IMR-90 (cell line): ENCODE measurements at regions not wholly inside any gene's neighbourhood (a gene's known extent, or its start where the extent isn't known, plus 50 kb on each side); places are given as distances from the start of the nearest gene placed in this dataset.

Source experiments
- ATAC-seq: fragments of 200-7000 bp; cut with Tn5 transposase; 2 replicates; pipeline ENCODE4 v1.9.1; 2020; ENCODE audit warnings: low read depth, mild to moderate bottlenecking, moderate library complexity
- BruUV-seq: library from RNA; stranded (reverse); fragments of 400-500 nt; replicated peaks from 2 replicates; lab custom pipeline; 2021; lab: Mats Ljungman, UMichigan
- CTCF ChIA-PET: fragments of 300-600 bp; formaldehyde crosslinking; extraction: SDS; loops from one replicate; lab custom pipeline; 2021; ENCODE audit warnings: antibody characterized with exemption; lab: Yijun Ruan, JAX
- POLR2A ChIA-PET: fragments of 300-600 bp; sonication (Branson Sonifier 250); formaldehyde crosslinking; loops from one replicate; lab custom pipeline; 2022; ENCODE audit warnings: antibody characterized with exemption; ENCODE audit not compliant: unreplicated experiment; lab: Charles Lee
- DNase-seq: peaks from one replicate; pipeline ENCODE4 v3.0.0; 2013
- H2AFZ ChIP-seq: replicated peaks from 2 replicates; pipeline ENCODE3; 2013; ENCODE audit warnings: low read length, mild to moderate bottlenecking; ENCODE audit not compliant: poor library complexity
- H2AK5ac ChIP-seq: 2 replicates; pipeline ENCODE4 v1.6.1; 2013; ENCODE audit warnings: low read depth, low read length, inconsistent platforms
- H2AK9ac ChIP-seq: replicated peaks from 2 replicates; pipeline ENCODE3; 2013; ENCODE audit warnings: mild to moderate bottlenecking, low read depth, low read length, moderate library complexity; ENCODE audit not compliant: poor library complexity
- H2BK120ac ChIP-seq: 2 replicates; pipeline ENCODE4 v1.6.1; 2013; ENCODE audit warnings: low read depth, low read length, inconsistent platforms
- H2BK15ac ChIP-seq: 3 replicates; pipeline ENCODE4 v1.6.1; 2013; ENCODE audit warnings: low read depth, low read length, inconsistent platforms
- H2BK20ac ChIP-seq: 2 replicates; pipeline ENCODE4 v1.6.1; 2013; ENCODE audit warnings: low read depth, mild to moderate bottlenecking, inconsistent platforms, low read length, moderate library complexity
- H2BK5ac ChIP-seq: 2 replicates; pipeline ENCODE4 v1.6.1; 2013; ENCODE audit warnings: mild to moderate bottlenecking, low read depth, low read length, inconsistent platforms; ENCODE audit not compliant: poor library complexity, severe bottlenecking
- H3K14ac ChIP-seq: replicated peaks from 2 replicates; pipeline ENCODE4 v1.6.1; 2013; ENCODE audit warnings: low read depth, low read length, inconsistent platforms
- H3K18ac ChIP-seq: 2 replicates; pipeline ENCODE4 v1.6.1; 2013; ENCODE audit warnings: low read depth, low read length, control low read depth
- H3K23ac ChIP-seq: 2 replicates; pipeline ENCODE4 v1.6.1; 2013; ENCODE audit warnings: low read depth, low read length, inconsistent platforms
- H3K27ac ChIP-seq: 2 replicates; pipeline ENCODE4 v1.5.1; 2013; ENCODE audit warnings: mild to moderate bottlenecking, control low read depth, low read length; ENCODE audit not compliant: insufficient read depth
- H3K27me3 ChIP-seq: 2 replicates; pipeline ENCODE4 v1.6.1; 2013; ENCODE audit warnings: low read length; ENCODE audit not compliant: control insufficient read depth, insufficient read depth
- H3K36me3 ChIP-seq: 2 replicates; pipeline ENCODE4 v1.6.1; 2013; ENCODE audit warnings: low read length, mixed read lengths; ENCODE audit not compliant: control insufficient read depth, insufficient read depth
- H3K4ac ChIP-seq: 2 replicates; pipeline ENCODE4 v1.6.1; 2013; ENCODE audit warnings: low read depth, low read length, inconsistent platforms
- H3K4me1 ChIP-seq: 2 replicates; pipeline ENCODE4 v1.6.1; 2013; ENCODE audit warnings: low read length, mixed read lengths; ENCODE audit not compliant: control insufficient read depth, insufficient read depth
- H3K4me2 ChIP-seq: 2 replicates; pipeline ENCODE4 v1.6.1; 2013; ENCODE audit warnings: low read depth, mild to moderate bottlenecking, control low read depth, low read length, moderate library complexity
- H3K4me3 ChIP-seq: 2 replicates; pipeline ENCODE4 v1.5.1; 2013; ENCODE audit warnings: low read depth, mild to moderate bottlenecking, control low read depth, low read length, moderate library complexity; ENCODE audit not compliant: insufficient read depth
- H3K56ac ChIP-seq: 2 replicates; pipeline ENCODE4 v1.6.1; 2013; ENCODE audit warnings: low read length, inconsistent platforms; ENCODE audit not compliant: insufficient read depth; ENCODE audit errors: extremely low read depth
- H3K79me1 ChIP-seq, 2 experiments: 2 replicates each; pipeline ENCODE4 v1.6.1; 2013; ENCODE audit warnings: low read length in 2 of 2, inconsistent platforms in 1 of 2, low read depth in 1 of 2
- H3K9ac ChIP-seq: 2 replicates; pipeline ENCODE4 v1.6.1; 2013; ENCODE audit warnings: low read depth, low read length, control low read depth
- H3K9me1 ChIP-seq: 2 replicates; pipeline ENCODE4 v1.6.1; 2013; ENCODE audit warnings: low read length, inconsistent platforms; ENCODE audit not compliant: insufficient read depth
- H3K9me3 ChIP-seq: 2 replicates; pipeline ENCODE4 v1.6.1; 2013; ENCODE audit warnings: low read length; ENCODE audit not compliant: control insufficient read depth, insufficient read depth
- H4K20me1 ChIP-seq: 2 replicates; pipeline ENCODE4 v1.6.1; 2013; ENCODE audit warnings: low read length, inconsistent platforms; ENCODE audit not compliant: insufficient read depth
- H4K5ac ChIP-seq: 2 replicates; pipeline ENCODE4 v1.6.1; 2013; ENCODE audit warnings: mild to moderate bottlenecking, low read depth, low read length, control low read depth
- H4K8ac ChIP-seq, 2 experiments: 2 replicates each; pipeline ENCODE4 v1.6.1; 2013; ENCODE audit warnings: low read depth in 2 of 2, low read length in 2 of 2, control low read depth in 1 of 2, inconsistent platforms in 1 of 2
- H4K91ac ChIP-seq: 2 replicates; pipeline ENCODE4 v1.6.1; 2013; ENCODE audit warnings: low read depth, low read length, inconsistent platforms; ENCODE audit not compliant: insufficient read depth
- BHLHE40 ChIP-seq: fragments of 150-350 bp; IDR thresholded peaks from 2 replicates; pipeline ENCODE4 v1.6.1; 2016; ENCODE audit warnings: mild to moderate bottlenecking, low read depth, low read length
- CEBPB ChIP-seq: IDR thresholded peaks from 2 replicates; pipeline ENCODE4 v1.6.1; 2012; ENCODE audit warnings: low read depth, low read length, improper control_type of control experiment
- CHD1 ChIP-seq: IDR thresholded peaks from 2 replicates; pipeline ENCODE4 v1.6.1; 2012; ENCODE audit warnings: low read depth, low read length, improper control_type of control experiment
- FOS ChIP-seq: fragments of 150-350 bp; IDR thresholded peaks from 2 replicates; pipeline ENCODE4 v1.6.1; 2016; ENCODE audit warnings: low read depth, low read length
- MAFK ChIP-seq: IDR thresholded peaks from 2 replicates; pipeline ENCODE4 v1.6.1; 2012; ENCODE audit warnings: low read depth, low read length, improper control_type of control experiment
- MAZ ChIP-seq: IDR thresholded peaks from 2 replicates; pipeline ENCODE4 v1.6.1; 2012; ENCODE audit warnings: low read depth, mild to moderate bottlenecking, low read length, improper control_type of control experiment, moderate library complexity, borderline replicate concordance
- MXI1 ChIP-seq: IDR thresholded peaks from 2 replicates; pipeline ENCODE4 v1.6.1; 2012; ENCODE audit warnings: low read depth, mild to moderate bottlenecking, low read length, moderate library complexity, borderline replicate concordance
- NFE2L2 ChIP-seq: fragments of 150-350 bp; IDR thresholded peaks from 2 replicates; pipeline ENCODE4 v1.6.1; 2016; ENCODE audit warnings: low read depth, mild to moderate bottlenecking, low read length
- POLR2A ChIP-seq: IDR thresholded peaks from 2 replicates; pipeline ENCODE4 v1.6.1; 2012; ENCODE audit warnings: mild to moderate bottlenecking, low read depth, low read length
- RAD21 ChIP-seq: IDR thresholded peaks from 2 replicates; pipeline ENCODE4 v1.6.1; 2012; ENCODE audit warnings: low read length, improper control_type of control experiment
- RCOR1 ChIP-seq: IDR thresholded peaks from 2 replicates; pipeline ENCODE4 v1.6.1; 2012; ENCODE audit warnings: mild to moderate bottlenecking, low read length, improper control_type of control experiment; ENCODE audit not compliant: insufficient replicate concordance
- RFX5 ChIP-seq: IDR thresholded peaks from 2 replicates; pipeline ENCODE4 v1.8.0; 2012; ENCODE audit warnings: low read depth, mild to moderate bottlenecking, low read length, moderate library complexity
- SMC3 ChIP-seq: fragments of 150-350 bp; IDR thresholded peaks from 2 replicates; pipeline ENCODE4 v1.6.1; 2016; ENCODE audit warnings: low read depth, mild to moderate bottlenecking, antibody characterized with exemption, low read length, moderate library complexity
- WGBS, 2 experiments: methylation state at CpG; one replicate each; pipeline versions ENCODE4 v1.1.5 to v1.1.7; 2013; ENCODE audit warnings: missing lambda C conversion rate in 2 of 2; ENCODE audit not compliant: insufficient read length in 1 of 2; ENCODE audit errors: extremely low coverage in 2 of 2; 5-methylcytosine and 5-hydroxymethylcytosine counted together
- dilution Hi-C: fragments of 300-500 bp; cut with HindIII; formaldehyde crosslinking; loops from one replicate; pipeline ENCODE4 v1.14.3; 2018; ENCODE audit warnings: low sequenced_read_pairs; ENCODE audit not compliant: unreplicated experiment
- in situ Hi-C: fragments of 300-500 bp; cut with MboI; formaldehyde crosslinking; loops from 3 replicates; pipeline ENCODE4 v1.14.3; 2019; ENCODE audit warnings: low sequenced_read_pairs, inconsistent platforms, mixed read lengths
- intact Hi-C: fragments of 100-400 bp; cut with micrococcal nuclease; formaldehyde crosslinking; loops from 2 replicates; pipeline ENCODE4 v1.10.0; 2022
- TF ChIP-seq, protein P1 (sequence below): fragments of 150-350 bp; IDR thresholded peaks from 2 replicates; pipeline ENCODE4 v1.6.1; 2017; ENCODE audit warnings: mild to moderate bottlenecking, antibody characterized with exemption, low read length, low read depth
- TF ChIP-seq, protein P2 (sequence below): conservative IDR thresholded peaks from 2 replicates; pipeline ENCODE4 v1.5.1; 2012; ENCODE audit warnings: mild to moderate bottlenecking, low read depth, low read length, improper control_type of control experiment
- TF ChIP-seq, protein P3 (sequence below): fragments of 150-350 bp; IDR thresholded peaks from 2 replicates; pipeline ENCODE4 v1.6.1; 2016; ENCODE audit warnings: low read depth, mild to moderate bottlenecking, low read length, moderate library complexity, borderline replicate concordance

DNA sequence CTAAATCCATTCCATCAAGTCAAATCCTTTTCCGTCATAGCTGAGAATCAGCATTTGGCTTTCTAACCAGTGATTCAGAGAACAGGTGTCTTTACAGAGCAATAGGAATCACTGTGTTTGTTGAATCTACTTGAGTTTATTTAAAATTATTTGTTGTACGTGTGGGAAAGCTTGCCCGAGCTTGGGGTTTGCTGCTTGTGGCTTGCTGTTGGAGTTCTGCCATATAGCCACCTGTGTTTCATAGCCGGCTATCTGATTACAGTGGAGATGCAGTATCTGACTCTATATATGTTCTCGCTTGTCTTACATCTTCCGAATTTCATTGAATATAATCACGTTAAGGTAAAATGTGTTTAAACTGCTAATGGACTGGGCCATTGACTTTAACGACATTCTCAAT, 274.3 kb upstream of the MKI67 start:
- no peak overlapping the region for H2AFZ ChIP-seq
- in situ Hi-C loops (no loop called here), dilution Hi-C loops (no loop called here), intact Hi-C loops (no loop called here)
- H3K9me1 ChIP-seq, result no peaks in the 10 kb centered on the region
- H3K4me2 ChIP-seq, result no peak overlapping the region
- POLR2A ChIA-PET, result no interaction called here
- DNase-seq (no peak), ATAC-seq (no peak)
- no peak overlapping the region for H3K4ac ChIP-seq
- H3K36me3 ChIP-seq, result no peaks in the 10 kb centered on the region
- H3K4me1 ChIP-seq, result no peaks in the 10 kb centered on the region
- H2AK9ac ChIP-seq, result no peak overlapping the region
- H3K56ac ChIP-seq, result no peak overlapping the region
- H3K14ac ChIP-seq, result no peak overlapping the region
- no peak overlapping the region for H3K9ac ChIP-seq
- no peak overlapping the region for H3K23ac ChIP-seq
- H4K5ac ChIP-seq, result no peak overlapping the region
- no peak overlapping the region for H2BK20ac ChIP-seq
- H2BK15ac ChIP-seq, result no peak overlapping the region
- no peaks in the 10 kb centered on the region for H3K27me3 ChIP-seq
- no peaks in the 10 kb centered on the region for H4K20me1 ChIP-seq
- H3K79me1 ChIP-seq, result no peaks in the 10 kb centered on the region
- whole genome bisulfite sequencing, 2 experiments, result 67% methylated on average over 2 of the region's 8 CpGs; no CpG with 5 or more reads in 1 of the 2 experiments
- no peak overlapping the region for H2BK5ac ChIP-seq
- no peak overlapping the region for H3K27ac ChIP-seq
- H4K8ac ChIP-seq, result no peak overlapping the region
- H3K18ac ChIP-seq, result no peak overlapping the region
- peaks cover 50% of the 10 kb centered on the region for H3K9me3 ChIP-seq
- TF ChIP-seq MXI1, result no peak
- TF ChIP-seq CEBPB, result no peak
- TF ChIP-seq, protein P1, sequence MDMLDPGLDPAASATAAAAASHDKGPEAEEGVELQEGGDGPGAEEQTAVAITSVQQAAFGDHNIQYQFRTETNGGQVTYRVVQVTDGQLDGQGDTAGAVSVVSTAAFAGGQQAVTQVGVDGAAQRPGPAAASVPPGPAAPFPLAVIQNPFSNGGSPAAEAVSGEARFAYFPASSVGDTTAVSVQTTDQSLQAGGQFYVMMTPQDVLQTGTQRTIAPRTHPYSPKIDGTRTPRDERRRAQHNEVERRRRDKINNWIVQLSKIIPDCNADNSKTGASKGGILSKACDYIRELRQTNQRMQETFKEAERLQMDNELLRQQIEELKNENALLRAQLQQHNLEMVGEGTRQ, result no peak
- TF ChIP-seq, protein P2, sequence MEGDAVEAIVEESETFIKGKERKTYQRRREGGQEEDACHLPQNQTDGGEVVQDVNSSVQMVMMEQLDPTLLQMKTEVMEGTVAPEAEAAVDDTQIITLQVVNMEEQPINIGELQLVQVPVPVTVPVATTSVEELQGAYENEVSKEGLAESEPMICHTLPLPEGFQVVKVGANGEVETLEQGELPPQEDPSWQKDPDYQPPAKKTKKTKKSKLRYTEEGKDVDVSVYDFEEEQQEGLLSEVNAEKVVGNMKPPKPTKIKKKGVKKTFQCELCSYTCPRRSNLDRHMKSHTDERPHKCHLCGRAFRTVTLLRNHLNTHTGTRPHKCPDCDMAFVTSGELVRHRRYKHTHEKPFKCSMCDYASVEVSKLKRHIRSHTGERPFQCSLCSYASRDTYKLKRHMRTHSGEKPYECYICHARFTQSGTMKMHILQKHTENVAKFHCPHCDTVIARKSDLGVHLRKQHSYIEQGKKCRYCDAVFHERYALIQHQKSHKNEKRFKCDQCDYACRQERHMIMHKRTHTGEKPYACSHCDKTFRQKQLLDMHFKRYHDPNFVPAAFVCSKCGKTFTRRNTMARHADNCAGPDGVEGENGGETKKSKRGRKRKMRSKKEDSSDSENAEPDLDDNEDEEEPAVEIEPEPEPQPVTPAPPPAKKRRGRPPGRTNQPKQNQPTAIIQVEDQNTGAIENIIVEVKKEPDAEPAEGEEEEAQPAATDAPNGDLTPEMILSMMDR, result no peak
- TF ChIP-seq CHD1, result no peak
- no peak for TF ChIP-seq MAFK
- no peak for TF ChIP-seq FOS
- no peak for TF ChIP-seq NFE2L2
- TF ChIP-seq, protein P3, sequence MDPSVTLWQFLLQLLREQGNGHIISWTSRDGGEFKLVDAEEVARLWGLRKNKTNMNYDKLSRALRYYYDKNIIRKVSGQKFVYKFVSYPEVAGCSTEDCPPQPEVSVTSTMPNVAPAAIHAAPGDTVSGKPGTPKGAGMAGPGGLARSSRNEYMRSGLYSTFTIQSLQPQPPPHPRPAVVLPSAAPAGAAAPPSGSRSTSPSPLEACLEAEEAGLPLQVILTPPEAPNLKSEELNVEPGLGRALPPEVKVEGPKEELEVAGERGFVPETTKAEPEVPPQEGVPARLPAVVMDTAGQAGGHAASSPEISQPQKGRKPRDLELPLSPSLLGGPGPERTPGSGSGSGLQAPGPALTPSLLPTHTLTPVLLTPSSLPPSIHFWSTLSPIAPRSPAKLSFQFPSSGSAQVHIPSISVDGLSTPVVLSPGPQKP, result no peak
- no peak for TF ChIP-seq SMC3
- no peak for TF ChIP-seq BHLHE40
- no peak for TF ChIP-seq MAZ
- no peak for TF ChIP-seq RFX5
- no peak for TF ChIP-seq RCOR1
- TF ChIP-seq RAD21, result no peak
- TF ChIP-seq POLR2A, result no peak
- H3K4me3 ChIP-seq, result no peak overlapping the region
- no peak overlapping the region for H2BK120ac ChIP-seq
- CTCF ChIA-PET, result no interaction called here
- no peak overlapping the region for H2AK5ac ChIP-seq
- no peak overlapping the region for H4K91ac ChIP-seq
- BruUV-seq, result no TSS peak
